Cardiac septum (tissue), 1 donor: ENCODE measurements at regions not wholly inside any gene's neighbourhood (a gene's known extent, or its start where the extent isn't known, plus 50 kb on each side); places are given as distances from the start of the nearest gene placed in this dataset.

Experiments
- DNase-seq: peaks from one replicate; pipeline ENCODE4 v3.0.0-alpha.2; 2020; ENCODE audit warnings: low spot score
- intact Hi-C: fragments of 100-400 bp; cut with DNase I; formaldehyde crosslinking; loops from one replicate; pipeline ENCODE4 v1.14.0; 2022
- donor health status: DM: no; HTN: no; CAD: no.

DNA sequence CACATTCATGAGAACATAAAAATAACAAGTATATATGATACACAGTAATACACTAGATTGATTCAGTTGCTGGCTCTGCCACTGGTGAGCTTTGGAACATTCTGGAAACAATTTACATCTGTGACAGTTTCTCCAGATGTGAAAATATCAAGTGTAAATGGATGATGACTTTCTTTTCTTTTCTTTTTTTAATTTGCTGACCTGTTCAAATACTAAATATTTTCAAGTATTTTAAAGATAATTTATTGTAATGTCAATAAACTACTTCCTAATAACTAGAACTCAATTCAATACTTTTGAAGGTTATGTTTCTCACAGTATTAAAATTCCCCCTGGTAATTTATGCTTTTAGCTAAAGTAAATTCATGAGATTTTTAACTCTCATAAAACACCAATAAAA is 180.3 kb downstream of the CRPPA start:
- intact Hi-C loops, result no loop called here
- DNase-seq, result no peak

GRCh38 chr7:16236381-16236780 is 185.0 kb downstream of the CRPPA start:
- no peak for DNase-seq
- intact Hi-C loops, result no loop called here

- intact Hi-C loops, result no loop called here
- no peak for DNase-seq
Observed at GRCh38 chr7:16235147-16236114, 185.9 kb downstream of the CRPPA start.

- no peak for DNase-seq
- intact Hi-C loops, result no loop called here
Observed at GRCh38 chr7:16234493-16235146, 186.7 kb downstream of the CRPPA start.

DNA sequence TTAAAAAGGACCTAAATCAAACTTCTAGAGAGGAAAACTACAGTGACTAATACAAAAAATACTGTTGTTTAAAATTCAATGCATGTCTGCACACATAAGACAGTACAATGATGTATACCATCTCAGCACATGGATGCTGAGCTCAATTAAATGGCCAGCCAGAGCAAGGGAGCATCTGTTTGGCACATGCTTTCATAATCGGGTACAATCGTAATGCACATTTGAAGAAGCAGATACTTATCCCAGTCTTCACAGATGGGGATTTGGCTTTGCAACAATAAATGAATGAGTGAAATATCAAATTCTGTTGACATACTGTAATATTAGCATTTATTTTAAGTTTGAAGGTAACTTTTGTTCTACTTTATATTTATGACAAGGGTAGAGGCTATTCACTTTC is 187.8 kb downstream of the CRPPA start:
- DNase-seq, result no peak
- intact Hi-C loops, result no loop called here

- intact Hi-C loops, result no loop called here
Observed at GRCh38 chr7:16232273-16232672, 189.1 kb downstream of the CRPPA start.

DNA sequence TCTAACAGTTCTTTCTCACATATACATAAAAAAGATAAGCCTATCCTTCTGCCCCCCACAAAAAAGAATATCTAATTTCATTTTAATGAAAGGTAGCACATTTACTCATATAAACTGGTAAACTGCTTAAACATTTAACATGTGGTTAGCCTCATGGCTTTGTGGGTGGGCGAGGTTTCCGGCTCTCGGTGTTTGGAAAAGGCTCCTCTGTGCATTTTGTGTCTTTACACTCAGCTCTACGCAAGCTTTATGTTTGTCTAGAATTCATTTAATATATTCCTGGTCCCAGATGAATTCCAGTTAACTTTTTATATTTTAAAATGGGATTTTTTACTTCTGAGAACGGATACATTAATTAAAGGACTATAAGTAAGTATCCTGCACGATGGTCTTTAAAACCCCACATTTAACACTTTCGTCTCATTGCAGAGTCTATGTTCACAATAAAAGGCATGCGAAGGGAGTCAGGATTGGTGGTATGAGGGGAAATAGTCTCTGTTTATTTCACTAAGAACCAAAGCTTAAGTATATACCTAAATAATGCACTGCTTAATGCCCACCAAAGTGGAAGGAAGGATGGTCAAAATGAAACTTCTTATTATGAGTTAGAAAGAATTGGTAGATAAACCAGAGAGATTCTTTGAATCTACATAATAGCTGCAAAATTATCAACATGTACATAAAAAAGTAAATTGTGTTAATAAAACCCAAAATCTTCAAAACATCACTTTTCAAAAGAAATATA is 197.2 kb downstream of the CRPPA start:
- intact Hi-C loops, result no loop called here
- no peak for DNase-seq

More at GRCh38 chr7:16232273-16232672, 189.1 kb downstream of the CRPPA start:
- no peak for DNase-seq

GRCh38 chr7:16212610-16213009 is 208.7 kb downstream of the CRPPA start:
- intact Hi-C loops, result no loop called here
- no peak for DNase-seq

GRCh38 chr7:16212032-16212431 is 209.3 kb downstream of the CRPPA start:
- intact Hi-C loops, result no loop called here
- DNase-seq, result no peak

DNA sequence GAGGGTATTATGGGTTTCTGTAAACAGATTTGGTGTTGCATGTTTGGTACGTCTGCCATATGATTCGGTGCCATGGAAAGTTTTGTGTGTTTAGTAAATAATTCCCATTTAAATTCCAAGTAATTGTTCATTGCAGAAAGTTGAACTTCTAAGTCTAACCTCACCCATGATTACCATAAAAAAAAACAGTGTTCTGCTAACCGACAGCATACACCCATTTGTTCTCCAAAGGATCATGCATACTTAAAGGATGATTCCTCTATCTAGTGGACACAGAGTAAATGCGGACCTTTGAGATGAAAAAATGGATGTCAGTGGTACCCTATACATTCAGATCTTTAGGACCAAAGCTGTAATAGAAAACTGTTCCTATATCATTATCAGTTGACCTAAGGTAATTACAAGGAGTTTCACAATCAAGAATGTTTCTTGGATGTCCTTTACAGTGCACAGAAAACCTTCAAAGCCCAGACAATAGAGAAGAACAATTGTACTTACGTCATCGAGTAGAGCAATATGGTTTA is 209.9 kb downstream of the CRPPA start:
- no peak for DNase-seq
- intact Hi-C loops, result no loop called here

DNA sequence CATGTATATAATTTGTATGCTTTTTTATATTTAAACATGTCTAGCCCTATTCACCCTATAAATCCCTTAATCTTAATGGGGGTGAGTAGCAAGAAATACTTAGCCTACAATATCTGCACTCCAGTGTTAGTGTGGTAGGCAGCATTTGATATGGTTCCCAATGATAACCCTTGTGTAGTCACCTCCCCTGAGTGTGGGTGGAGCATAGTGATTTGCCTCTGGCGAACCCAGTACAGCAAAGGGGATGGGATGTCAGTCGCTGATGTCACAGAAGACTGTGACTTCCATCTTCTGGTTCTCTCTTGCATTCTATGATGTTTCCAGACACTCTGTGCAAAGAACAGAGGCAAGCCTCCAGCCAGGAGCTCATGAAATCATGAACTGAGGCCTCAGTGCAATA is 211.2 kb downstream of the CRPPA start:
- intact Hi-C loops, result no loop called here
- no peak for DNase-seq

DNA sequence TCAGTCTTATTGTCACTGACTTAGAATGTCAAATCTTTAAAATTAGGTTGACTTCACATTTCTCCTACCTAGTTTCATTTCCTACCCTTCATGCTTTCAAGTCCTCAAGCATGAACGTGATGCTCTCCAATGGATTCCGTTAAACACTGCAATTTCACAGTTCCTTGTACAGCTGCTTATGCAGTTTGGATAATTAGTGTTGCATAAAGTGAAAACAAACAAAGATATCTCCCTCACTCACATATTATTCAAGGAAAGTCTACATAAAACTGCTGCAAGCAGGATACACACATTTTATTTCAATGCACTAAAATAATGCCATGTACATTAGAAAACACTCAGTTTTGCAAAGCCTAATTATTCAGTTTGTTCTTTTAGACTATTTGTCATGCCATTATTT is 214.0 kb downstream of the CRPPA start:
- no peak for DNase-seq
- intact Hi-C loops, result no loop called here

DNA sequence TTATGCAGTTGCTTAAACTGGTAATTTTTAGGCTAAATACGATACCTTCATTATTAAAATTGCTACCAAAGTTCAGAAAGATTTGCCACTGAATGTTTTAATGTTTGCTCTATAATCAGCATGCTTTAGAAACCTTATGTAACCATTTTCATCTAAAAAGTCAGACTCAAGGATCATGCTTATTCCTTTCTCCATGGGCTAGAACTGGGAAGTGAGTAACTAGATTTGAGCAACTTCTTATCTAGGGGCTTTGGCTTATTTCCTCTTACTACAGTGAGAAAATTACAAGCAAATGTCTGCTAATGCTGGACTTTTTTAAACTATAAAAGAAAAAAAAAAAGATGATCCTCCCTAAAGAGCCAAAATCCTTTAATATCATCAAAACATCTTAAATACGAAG is 215.9 kb downstream of the CRPPA start:
- DNase-seq, result no peak
- intact Hi-C loops, result no loop called here

- intact Hi-C loops, result no loop called here
- no peak for DNase-seq
Observed at GRCh38 chr7:16204953-16205352, 216.4 kb downstream of the CRPPA start.

- intact Hi-C loops, result no loop called here
- no peak for DNase-seq
Observed at GRCh38 chr7:16203065-16203464, 218.3 kb downstream of the CRPPA start.

DNA sequence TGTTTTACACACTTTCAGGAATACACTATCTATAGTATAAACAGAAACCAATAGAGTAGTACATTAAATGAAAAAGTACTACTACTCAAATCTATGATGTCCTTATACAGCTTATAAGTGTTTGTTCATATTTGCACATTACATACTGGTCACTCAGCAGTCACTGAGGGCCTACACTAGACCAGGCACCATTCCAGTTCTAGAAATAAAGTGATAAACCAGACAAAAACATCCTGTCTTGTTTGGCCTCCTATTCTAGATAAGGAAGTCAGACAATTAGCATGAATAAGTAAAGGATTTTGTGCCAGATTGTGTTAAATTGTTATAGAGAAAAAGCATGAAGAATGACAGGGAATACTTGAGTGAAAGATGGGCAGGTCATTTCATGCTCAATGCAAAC is 219.0 kb downstream of the CRPPA start:
- intact Hi-C loops, result no loop called here
- DNase-seq, result no peak

DNA sequence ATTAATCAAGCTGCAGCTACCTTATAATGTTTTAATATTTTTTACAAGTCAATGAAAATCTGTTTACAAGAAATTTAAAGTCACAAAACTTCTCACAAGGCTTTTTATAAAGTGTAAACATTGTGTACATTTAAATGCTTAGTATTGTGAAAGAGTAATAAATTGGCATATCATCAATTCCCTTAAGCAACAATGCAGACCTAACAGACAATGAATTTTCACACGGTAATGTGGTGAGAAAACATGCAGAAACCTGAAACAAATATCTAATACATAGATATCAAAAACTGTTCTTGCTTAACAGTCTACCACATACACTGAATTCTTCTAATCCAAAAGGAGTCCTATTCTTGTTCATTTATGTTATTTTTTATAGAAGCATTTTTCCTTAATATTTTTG is 220.7 kb downstream of the CRPPA start:
- intact Hi-C loops, result no loop called here
- no peak for DNase-seq

- intact Hi-C loops, result loop anchor here (10.0 kb wide), 1 partner anchor 59 kb away; no protein-coding TSS in a partner anchor
- no peak for DNase-seq
Observed at GRCh38 chr7:16193631-16194030, 227.7 kb downstream of the CRPPA start.

- intact Hi-C loops, result no loop called here
- no peak for DNase-seq
Observed at GRCh38 chr7:16189026-16189715, 232.2 kb downstream of the CRPPA start.

- intact Hi-C loops, result no loop called here
- DNase-seq, result no peak
Observed at GRCh38 chr7:16187131-16187530, 234.2 kb downstream of the CRPPA start.
